Prostate gland (tissue), 2 donors: ENCODE measurements at regions not wholly inside any gene's neighbourhood (a gene's known extent, or its start where the extent isn't known, plus 50 kb on each side); places are given as distances from the start of the nearest gene placed in this dataset.

Experiments
- DNase-seq: peaks from one replicate; pipeline ENCODE4 v3.0.0-alpha.2; 2019; ENCODE audit warnings: low spot score
- H3K27ac ChIP-seq, 2 donors: fragments of 200-600 bp; sonication (generic); 2 replicates each; pipeline ENCODE4 v1.5.1; 2017 to 2019
- H3K27me3 ChIP-seq: fragments of 200-600 bp; sonication (generic); replicated peaks from 2 replicates; pipeline ENCODE4 v1.5.1; 2019; ENCODE audit not compliant: insufficient read depth
- H3K36me3 ChIP-seq, 2 donors: fragments of 200-600 bp; sonication (generic); 1 replicate in 1 of 2; 2 replicates in 1 of 2; pipeline versions ENCODE4 v1.5.1 to v1.8.1; 2017 to 2019
- H3K4me1 ChIP-seq: fragments of 200-600 bp; sonication (generic); replicated peaks from 2 replicates; pipeline ENCODE4 v1.5.1; 2019
- H3K4me3 ChIP-seq, 2 donors: fragments of 200-600 bp; sonication (generic); 2 replicates each; pipeline ENCODE4 v1.5.1; 2017 to 2019
- H3K9me3 ChIP-seq: fragments of 200-600 bp; sonication (generic); 2 replicates; pipeline ENCODE4 v1.5.1; 2017
- POLR2A ChIP-seq: fragments of 450-650 bp; IDR thresholded peaks from one replicate; pipeline ENCODE4 v1.6.1; 2016; ENCODE audit warnings: antibody characterized with exemption, mild to moderate bottlenecking
- POLR2AphosphoS5 ChIP-seq: sonication (generic); formaldehyde crosslinking; IDR thresholded peaks from one replicate; pipeline ENCODE4 v1.6.1; 2017; ENCODE audit warnings: antibody characterized with exemption
- WGBS: methylation state at CpG from one replicate; pipeline ENCODE4 v1.1.5; 2018; 5-methylcytosine and 5-hydroxymethylcytosine counted together
- intact Hi-C: fragments of 100-400 bp; cut with DNase I; formaldehyde crosslinking; loops from one replicate; pipeline ENCODE4 v1.14.2; 2022
- TF ChIP-seq, protein P1 (sequence below), 4 experiments: fragments of 200-600 bp in 2 of 4; fragments of 450-650 bp in 2 of 4; sonication (generic) in 2 of 4; IDR thresholded peaks; 1 replicate in 3 of 4; 2 replicates in 1 of 4; pipeline ENCODE4 v1.5.1; 2016 to 2019; ENCODE audit warnings: antibody characterized with exemption in 4 of 4, mild to moderate bottlenecking in 2 of 4, moderate library complexity in 2 of 4

GRCh38 chr2:172342078-172342477, 85.3 kb upstream of the ITGA6 start:
- H3K27me3 ChIP-seq = no peaks in the 10 kb centered on the region
- H3K9me3 ChIP-seq = no peaks in the 10 kb centered on the region
- DNase-seq = no peak
- H3K27ac ChIP-seq = no peak overlapping the region
- intact Hi-C loops = no loop called here
- no peaks in the 10 kb centered on the region for H3K4me1 ChIP-seq
- TF ChIP-seq POLR2AphosphoS5 (no peak), POLR2A (no peak)
- TF ChIP-seq, protein P1, sequence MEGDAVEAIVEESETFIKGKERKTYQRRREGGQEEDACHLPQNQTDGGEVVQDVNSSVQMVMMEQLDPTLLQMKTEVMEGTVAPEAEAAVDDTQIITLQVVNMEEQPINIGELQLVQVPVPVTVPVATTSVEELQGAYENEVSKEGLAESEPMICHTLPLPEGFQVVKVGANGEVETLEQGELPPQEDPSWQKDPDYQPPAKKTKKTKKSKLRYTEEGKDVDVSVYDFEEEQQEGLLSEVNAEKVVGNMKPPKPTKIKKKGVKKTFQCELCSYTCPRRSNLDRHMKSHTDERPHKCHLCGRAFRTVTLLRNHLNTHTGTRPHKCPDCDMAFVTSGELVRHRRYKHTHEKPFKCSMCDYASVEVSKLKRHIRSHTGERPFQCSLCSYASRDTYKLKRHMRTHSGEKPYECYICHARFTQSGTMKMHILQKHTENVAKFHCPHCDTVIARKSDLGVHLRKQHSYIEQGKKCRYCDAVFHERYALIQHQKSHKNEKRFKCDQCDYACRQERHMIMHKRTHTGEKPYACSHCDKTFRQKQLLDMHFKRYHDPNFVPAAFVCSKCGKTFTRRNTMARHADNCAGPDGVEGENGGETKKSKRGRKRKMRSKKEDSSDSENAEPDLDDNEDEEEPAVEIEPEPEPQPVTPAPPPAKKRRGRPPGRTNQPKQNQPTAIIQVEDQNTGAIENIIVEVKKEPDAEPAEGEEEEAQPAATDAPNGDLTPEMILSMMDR (IDR thresholded peaks at IDR 0.05) = no peak
- no peaks in the 10 kb centered on the region for H3K36me3 ChIP-seq
- WGBS = 68% methylated on average over 3 of the region's 3 CpGs
- no peak overlapping the region for H3K4me3 ChIP-seq

DNA sequence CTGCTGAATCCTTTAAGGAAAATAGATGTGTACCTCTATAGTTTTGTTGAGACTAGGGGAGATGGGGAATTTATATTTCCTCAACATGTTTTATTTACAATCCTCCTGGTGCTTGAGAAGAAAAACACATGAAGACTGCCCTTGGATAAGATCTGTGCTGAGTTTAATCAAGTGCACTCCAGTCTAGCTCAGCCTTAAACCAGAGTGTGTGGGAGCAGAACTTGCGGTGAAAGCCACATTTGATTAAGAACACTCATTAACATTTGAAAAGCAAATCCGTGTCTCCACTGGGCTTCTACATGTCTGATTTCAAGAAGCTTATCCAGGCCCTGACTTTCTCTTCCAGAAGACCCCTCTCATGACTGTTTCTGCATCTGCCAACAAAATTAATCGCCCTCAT, 84.8 kb upstream of the ITGA6 start:
- intact Hi-C loops = no loop called here
- no peaks in the 10 kb centered on the region for H3K36me3 ChIP-seq
- H3K4me3 ChIP-seq = no peak overlapping the region
- 93% methylated on average over 3 of the region's 3 CpGs for WGBS
- H3K9me3 ChIP-seq = no peaks in the 10 kb centered on the region
- TF ChIP-seq, protein P1 (IDR thresholded peaks at IDR 0.05) = no peak
- no peak for TF ChIP-seq POLR2AphosphoS5
- no peaks in the 10 kb centered on the region for H3K27me3 ChIP-seq
- H3K27ac ChIP-seq = no peak overlapping the region
- no peaks in the 10 kb centered on the region for H3K4me1 ChIP-seq
- no peak for DNase-seq

DNA sequence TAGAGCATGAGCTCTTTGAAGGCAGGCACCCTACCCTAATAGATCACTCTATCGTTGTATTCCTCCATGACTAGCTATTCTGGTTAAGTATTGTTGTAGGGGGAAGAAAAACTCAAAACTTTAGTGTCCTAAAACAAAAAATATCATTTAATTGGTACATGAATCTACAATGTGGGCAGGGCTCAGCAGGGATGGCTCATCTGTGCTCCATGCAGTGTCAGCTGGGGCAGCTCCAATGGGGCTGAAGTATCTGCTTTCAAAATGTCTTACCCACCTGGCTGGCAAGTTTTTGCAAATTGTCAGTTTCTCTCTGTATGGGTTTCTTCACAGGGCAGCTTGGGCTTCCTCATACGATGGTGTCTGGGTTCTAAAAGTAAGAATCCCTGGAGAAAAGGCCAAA, 83.2 kb upstream of the ITGA6 start:
- H3K27ac ChIP-seq = no peak overlapping the region
- no peak overlapping the region for H3K4me3 ChIP-seq
- no peaks in the 10 kb centered on the region for H3K36me3 ChIP-seq
- DNase-seq = no peak
- H3K4me1 ChIP-seq = no peaks in the 10 kb centered on the region
- 98% methylated on average over 2 of the region's 2 CpGs for WGBS
- H3K9me3 ChIP-seq = no peaks in the 10 kb centered on the region
- H3K27me3 ChIP-seq = no peaks in the 10 kb centered on the region
- intact Hi-C loops = no loop called here
- TF ChIP-seq POLR2A (no peak), POLR2AphosphoS5 (no peak)
- TF ChIP-seq, protein P1 (IDR thresholded peaks at IDR 0.05) = no peak

GRCh38 chr2:172345956-172346555, 81.3 kb upstream of the ITGA6 start:
- Histone ChIP-seq H3K9me3 (no peaks in the 10 kb centered on the region), H3K36me3 (no peaks in the 10 kb centered on the region), H3K4me1 (no peaks in the 10 kb centered on the region), H3K4me3 (no peak overlapping the region), H3K27ac (no peak overlapping the region), H3K27me3 (no peaks in the 10 kb centered on the region)
- TF ChIP-seq, protein P1 (IDR thresholded peaks at IDR 0.05) = no peak
- TF ChIP-seq POLR2AphosphoS5 = no peak
- TF ChIP-seq POLR2A = no peak
- DNase-seq = no peak
- WGBS = 85% methylated on average over 1 of the region's 1 CpG
- intact Hi-C loops = no loop called here

- Histone ChIP-seq H3K9me3 (no peaks in the 10 kb centered on the region), H3K4me1 (no peaks in the 10 kb centered on the region), H3K27ac (no peak overlapping the region), H3K36me3 (no peaks in the 10 kb centered on the region), H3K4me3 (no peak overlapping the region), H3K27me3 (no peaks in the 10 kb centered on the region)
- TF ChIP-seq, protein P1 (IDR thresholded peaks at IDR 0.05) = no peak
- TF ChIP-seq POLR2AphosphoS5 (no peak), POLR2A (no peak)
- intact Hi-C loops = no loop called here
- DNase-seq = no peak
- WGBS = 56% methylated on average over 4 of the region's 4 CpGs
Measured at GRCh38 chr2:172348555-172349288, 78.7 kb upstream of the ITGA6 start.
